Panc1 (cell line): ENCODE measurements at regions not wholly inside any gene's neighbourhood (a gene's known extent, or its start where the extent isn't known, plus 50 kb on each side); places are given as distances from the start of the nearest gene placed in this dataset.

Experiments used
- ATAC-seq: fragments of 200-7000 bp; cut with Tn5 transposase; 2 replicates; pipeline ENCODE4 v1.9.1; 2020; ENCODE audit warnings: mild to moderate bottlenecking, moderate library complexity
- BruUV-seq: library from RNA; stranded (reverse); fragments of 400-500 nt; replicated peaks from 2 replicates; lab custom pipeline; 2021; lab: Mats Ljungman, UMichigan
- CTCF ChIA-PET: fragments of 300-600 bp; sonication (Branson Sonifier 250); formaldehyde crosslinking; loops from one replicate; lab custom pipeline; 2022; ENCODE audit warnings: antibody characterized with exemption; lab: Charles Lee
- POLR2A ChIA-PET: fragments of 300-600 bp; sonication (Branson Sonifier 250); formaldehyde crosslinking; loops from one replicate; lab custom pipeline; 2022; ENCODE audit warnings: antibody characterized with exemption; lab: Charles Lee
- DNase-seq: peaks from one replicate; pipeline ENCODE4 v3.0.0-alpha.2; 2010; ENCODE audit warnings: low read depth, low spot score
- H3K27ac ChIP-seq: 2 replicates; pipeline ENCODE4 v1.5.1; 2011; ENCODE audit warnings: mild to moderate bottlenecking, low read length, inconsistent platforms
- H3K27me3 ChIP-seq: fragments of 200-500 bp; sonication (Bioruptor generic); 2 replicates; pipeline ENCODE4 v1.6.0; 2014; ENCODE audit warnings: low read length, inconsistent platforms; ENCODE audit not compliant: control insufficient read depth, insufficient read depth
- H3K36me3 ChIP-seq: fragments of 200-500 bp; sonication (Bioruptor generic); 2 replicates; pipeline ENCODE4 v1.5.1; 2014; ENCODE audit warnings: inconsistent platforms, mild to moderate bottlenecking, low read length, moderate library complexity; ENCODE audit not compliant: control insufficient read depth, insufficient read depth
- H3K4me1 ChIP-seq: 2 replicates; pipeline ENCODE4 v1.5.1; 2011; ENCODE audit warnings: inconsistent platforms, mild to moderate bottlenecking, low read length, moderate library complexity; ENCODE audit not compliant: control insufficient read depth, insufficient read depth
- H3K4me3 ChIP-seq, 2 experiments: 2 replicates each; pipeline ENCODE4 v1.5.1; 2011 to 2012; ENCODE audit warnings: low read depth in 2 of 2, low read length in 2 of 2, mild to moderate bottlenecking in 2 of 2, inconsistent platforms in 1 of 2, moderate library complexity in 1 of 2
- H3K9me3 ChIP-seq: fragments of 200-500 bp; sonication (Bioruptor generic); 2 replicates; pipeline ENCODE4 v1.5.1; 2014; ENCODE audit warnings: low read depth, mild to moderate bottlenecking, inconsistent platforms, low read length, moderate library complexity; ENCODE audit not compliant: control insufficient read depth, insufficient read depth
- POLR2AphosphoS5 ChIP-seq: IDR thresholded peaks from 2 replicates; pipeline ENCODE4 v1.6.1; 2012; ENCODE audit warnings: mild to moderate bottlenecking, low read depth, low read length, moderate library complexity
- REST ChIP-seq, 2 experiments: IDR thresholded peaks; 2 replicates each; pipeline ENCODE4 v1.6.1; 2011 to 2012; ENCODE audit warnings: low read depth in 2 of 2, control low read depth in 1 of 2, low read length in 1 of 2, mild to moderate bottlenecking in 1 of 2, moderate library complexity in 1 of 2; ENCODE audit not compliant: insufficient read depth in 1 of 2
- SIN3A ChIP-seq: IDR thresholded peaks from 2 replicates; pipeline ENCODE4 v1.6.1; 2012; ENCODE audit warnings: low read depth, mild to moderate bottlenecking, low read length, moderate library complexity, borderline replicate concordance; ENCODE audit not compliant: insufficient read depth
- TCF7L2 ChIP-seq: IDR thresholded peaks from 2 replicates; pipeline ENCODE4 v1.6.1; 2011; ENCODE audit warnings: mild to moderate bottlenecking, low read depth, low read length, inconsistent platforms
- in situ Hi-C: cut with HindIII; loops from 2 replicates; pipeline ENCODE4 v1.10.0; 2016; ENCODE audit warnings: low sequenced_read_pairs, low pct_unique_long_range_greater_than_20kb
- intact Hi-C: fragments of 100-400 bp; cut with micrococcal nuclease; formaldehyde crosslinking; loops from one replicate; pipeline ENCODE4 v1.10.0; 2022; ENCODE audit not compliant: unreplicated experiment
- TF ChIP-seq, protein P1 (sequence below): fragments of 450-650 bp; IDR thresholded peaks from 2 replicates; pipeline ENCODE4 v1.5.1; 2017; ENCODE audit warnings: mild to moderate bottlenecking

- Histone ChIP-seq H3K4me1 (no peaks in the 10 kb centered on the region), H3K36me3 (no peaks in the 10 kb centered on the region), H3K27me3 (no peaks in the 10 kb centered on the region), H3K27ac (no peak overlapping the region), H3K4me3 (no peak overlapping the region), H3K9me3 (no peaks in the 10 kb centered on the region)
- in situ Hi-C loops: no loop called here
- ATAC-seq (no peak), DNase-seq (no peak)
- BruUV-seq: no TSS peak
- intact Hi-C loops: no loop called here
- TF ChIP-seq POLR2AphosphoS5 (no peak), SIN3A (no peak), REST (IDR thresholded peaks at IDR 0.05; ENCODE audit: insufficient read depth in 1 of 2, low read depth in 2 of 2, low read length in 1 of 2) (no peak), TCF7L2 (no peak)
- TF ChIP-seq, protein P1, sequence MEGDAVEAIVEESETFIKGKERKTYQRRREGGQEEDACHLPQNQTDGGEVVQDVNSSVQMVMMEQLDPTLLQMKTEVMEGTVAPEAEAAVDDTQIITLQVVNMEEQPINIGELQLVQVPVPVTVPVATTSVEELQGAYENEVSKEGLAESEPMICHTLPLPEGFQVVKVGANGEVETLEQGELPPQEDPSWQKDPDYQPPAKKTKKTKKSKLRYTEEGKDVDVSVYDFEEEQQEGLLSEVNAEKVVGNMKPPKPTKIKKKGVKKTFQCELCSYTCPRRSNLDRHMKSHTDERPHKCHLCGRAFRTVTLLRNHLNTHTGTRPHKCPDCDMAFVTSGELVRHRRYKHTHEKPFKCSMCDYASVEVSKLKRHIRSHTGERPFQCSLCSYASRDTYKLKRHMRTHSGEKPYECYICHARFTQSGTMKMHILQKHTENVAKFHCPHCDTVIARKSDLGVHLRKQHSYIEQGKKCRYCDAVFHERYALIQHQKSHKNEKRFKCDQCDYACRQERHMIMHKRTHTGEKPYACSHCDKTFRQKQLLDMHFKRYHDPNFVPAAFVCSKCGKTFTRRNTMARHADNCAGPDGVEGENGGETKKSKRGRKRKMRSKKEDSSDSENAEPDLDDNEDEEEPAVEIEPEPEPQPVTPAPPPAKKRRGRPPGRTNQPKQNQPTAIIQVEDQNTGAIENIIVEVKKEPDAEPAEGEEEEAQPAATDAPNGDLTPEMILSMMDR: no peak
- POLR2A ChIA-PET: no interaction called here
- CTCF ChIA-PET: no interaction called here
These were observed 513.1 kb upstream of the RAB6C start for GRCh38 chr2:129466389-129466788.

DNA sequence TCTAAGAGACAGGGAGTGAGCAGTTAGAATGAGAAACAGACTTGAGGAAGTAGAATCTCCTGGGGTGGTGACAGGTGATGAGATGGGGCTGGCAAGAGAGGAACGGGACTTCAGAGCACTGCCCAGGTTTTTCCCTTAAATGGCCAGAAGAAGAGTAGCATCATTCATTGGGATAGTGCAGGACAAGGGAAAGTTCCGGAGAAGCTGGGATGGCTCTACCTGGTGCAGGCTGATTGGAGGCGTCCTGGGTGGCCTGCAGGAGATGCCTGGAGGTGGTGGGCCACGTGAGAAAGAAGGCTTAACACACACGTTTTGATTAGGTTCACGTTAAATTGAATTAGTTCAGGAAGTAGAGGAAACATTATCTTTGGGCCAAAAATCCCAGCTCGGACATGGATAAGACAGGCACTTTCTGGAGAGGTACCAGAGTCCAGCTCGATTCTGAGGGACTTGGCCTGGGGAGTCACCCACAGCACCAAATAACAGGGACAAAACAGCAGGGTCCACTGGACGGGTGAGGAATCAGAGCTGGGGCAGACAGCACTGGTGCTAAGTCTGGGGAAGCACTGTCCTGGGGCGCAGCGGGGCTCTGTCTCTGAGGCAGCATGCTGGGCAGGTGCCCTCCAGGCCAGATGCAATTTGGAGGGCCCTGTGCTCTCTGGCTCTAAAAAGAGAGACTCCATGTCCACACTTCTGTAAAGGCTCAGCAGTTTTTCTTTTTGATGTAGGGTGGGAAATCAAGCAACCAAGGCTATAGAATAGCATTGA, 512.3 kb upstream of the RAB6C start:
- ATAC-seq (no peak), DNase-seq (no peak)
- TF ChIP-seq REST (IDR thresholded peaks at IDR 0.05; ENCODE audit: insufficient read depth in 1 of 2, low read depth in 2 of 2, low read length in 1 of 2): no peak
- no peak for TF ChIP-seq TCF7L2
- no peak for TF ChIP-seq SIN3A
- no peak for TF ChIP-seq POLR2AphosphoS5
- TF ChIP-seq, protein P1: no peak
- CTCF ChIA-PET: no interaction called here
- POLR2A ChIA-PET: no interaction called here
- H3K4me1 ChIP-seq: no peaks in the 10 kb centered on the region
- H3K27me3 ChIP-seq: no peaks in the 10 kb centered on the region
- H3K36me3 ChIP-seq: no peaks in the 10 kb centered on the region
- H3K4me3 ChIP-seq: no peak overlapping the region
- H3K9me3 ChIP-seq: no peaks in the 10 kb centered on the region
- in situ Hi-C loops (no loop called here), intact Hi-C loops (no loop called here)
- BruUV-seq: no TSS peak
- H3K27ac ChIP-seq: no peak overlapping the region
